ENCODE measurements at regions not wholly inside any gene's neighbourhood (a gene's known extent, or its start where the extent isn't known, plus 50 kb on each side); places are given as distances from the start of the nearest gene placed in this dataset.
"Not testable (repeated sequence)": the region's sequence is repeated elsewhere in the genome, so short reads cannot be mapped to it uniquely, and the experiment has no call there.

- DNase-seq (ENCODE audit: low read depth, low spot score) = no peak
- 0 out of 2 replicates have a peak, but pooled peaks cover 1% of the 10 kb centered on the region for H3K4me1 ChIP-seq (ENCODE audit: control insufficient read depth, insufficient read depth, low read length)
- no CpG with 5 or more reads among the region's 5 CpGs for WGBS (ENCODE audit: insufficient coverage, insufficient read length)
- no peaks in the 10 kb centered on the region for H3K36me3 ChIP-seq (ENCODE audit: control insufficient read depth, insufficient read depth, low read length)
- no peaks in the 10 kb centered on the region for H3K27me3 ChIP-seq (ENCODE audit: control insufficient read depth, insufficient read depth, low read length)
- H3K27ac ChIP-seq (ENCODE audit: low read length) = no peak overlapping the region
- no peak overlapping the region for H3K4me3 ChIP-seq (ENCODE audit: low read length)
- H3K9me3 ChIP-seq (ENCODE audit: control insufficient read depth, insufficient read depth, low read length) = no peaks in the 10 kb centered on the region
Observed at GRCh38 chr6:134397676-134398075, 79.8 kb upstream of the SGK1 start.

GRCh38 chr6:134394905-134395304 is 77.0 kb upstream of the SGK1 start:
- no peak for DNase-seq (ENCODE audit: low read depth, low spot score)
- Histone ChIP-seq H3K36me3 (ENCODE audit: control insufficient read depth, insufficient read depth, low read length) (no peaks in the 10 kb centered on the region), H3K27me3 (ENCODE audit: control insufficient read depth, insufficient read depth, low read length) (no peaks in the 10 kb centered on the region), H3K4me3 (ENCODE audit: low read length) (no peak overlapping the region), H3K4me1 (ENCODE audit: control insufficient read depth, insufficient read depth, low read length) (peaks cover 3% of the 10 kb centered on the region; the same call in 1 of the 2 replicates), H3K27ac (ENCODE audit: low read length) (no peak overlapping the region), H3K9me3 (ENCODE audit: control insufficient read depth, insufficient read depth, low read length) (no peaks in the 10 kb centered on the region)
- WGBS (ENCODE audit: insufficient coverage, insufficient read length) = no CpG with 5 or more reads among the region's 1 CpG

GRCh38 chr6:134394208-134394607 is 76.3 kb upstream of the SGK1 start:
- H3K36me3 ChIP-seq (ENCODE audit: control insufficient read depth, insufficient read depth, low read length) = no peaks in the 10 kb centered on the region
- H3K27ac ChIP-seq (ENCODE audit: low read length) = no peak overlapping the region
- no peak overlapping the region for H3K4me3 ChIP-seq (ENCODE audit: low read length)
- H3K9me3 ChIP-seq (ENCODE audit: control insufficient read depth, insufficient read depth, low read length) = no peaks in the 10 kb centered on the region
- no peaks in the 10 kb centered on the region for H3K27me3 ChIP-seq (ENCODE audit: control insufficient read depth, insufficient read depth, low read length)
- peaks cover 3% of the 10 kb centered on the region; the same call in 1 of the 2 replicates for H3K4me1 ChIP-seq (ENCODE audit: control insufficient read depth, insufficient read depth, low read length)
- DNase-seq (ENCODE audit: low read depth, low spot score) = no peak
- WGBS (ENCODE audit: insufficient coverage, insufficient read length) = no CpG with 5 or more reads among the region's 1 CpG

GRCh38 chr6:134391205-134391604 is 73.3 kb upstream of the SGK1 start:
- Histone ChIP-seq H3K9me3 (ENCODE audit: control insufficient read depth, insufficient read depth, low read length) (no peaks in the 10 kb centered on the region), H3K36me3 (ENCODE audit: control insufficient read depth, insufficient read depth, low read length) (no peaks in the 10 kb centered on the region), H3K4me3 (ENCODE audit: low read length) (no peak overlapping the region), H3K4me1 (ENCODE audit: control insufficient read depth, insufficient read depth, low read length) (peaks cover 3% of the 10 kb centered on the region; the same call in 1 of the 2 replicates), H3K27ac (ENCODE audit: low read length) (no peak overlapping the region), H3K27me3 (ENCODE audit: control insufficient read depth, insufficient read depth, low read length) (no peaks in the 10 kb centered on the region)
- no CpG with 5 or more reads among the region's 1 CpG for WGBS (ENCODE audit: insufficient coverage, insufficient read length)
- no peak for DNase-seq (ENCODE audit: low read depth, low spot score)

- no CpG with 5 or more reads among the region's 3 CpGs for WGBS (ENCODE audit: insufficient coverage, insufficient read length)
- H3K36me3 ChIP-seq (ENCODE audit: control insufficient read depth, insufficient read depth, low read length) = no peaks in the 10 kb centered on the region
- H3K4me3 ChIP-seq (ENCODE audit: low read length) = no peak overlapping the region
- no peak overlapping the region for H3K27ac ChIP-seq (ENCODE audit: low read length)
- no peak for DNase-seq (ENCODE audit: low read depth, low spot score)
- H3K4me1 ChIP-seq (ENCODE audit: control insufficient read depth, insufficient read depth, low read length) = peaks cover 3% of the 10 kb centered on the region; the same call in 1 of the 2 replicates
- H3K27me3 ChIP-seq (ENCODE audit: control insufficient read depth, insufficient read depth, low read length) = no peaks in the 10 kb centered on the region
- H3K9me3 ChIP-seq (ENCODE audit: control insufficient read depth, insufficient read depth, low read length) = no peaks in the 10 kb centered on the region
Observed at GRCh38 chr6:134389658-134390057, 71.7 kb upstream of the SGK1 start.

- no peak overlapping the region for H3K27ac ChIP-seq (ENCODE audit: low read length)
- WGBS (ENCODE audit: insufficient coverage, insufficient read length) = no CpG with 5 or more reads among the region's 3 CpGs
- H3K4me1 ChIP-seq (ENCODE audit: control insufficient read depth, insufficient read depth, low read length) = peaks cover 3% of the 10 kb centered on the region; the same call in 1 of the 2 replicates
- no peaks in the 10 kb centered on the region for H3K36me3 ChIP-seq (ENCODE audit: control insufficient read depth, insufficient read depth, low read length)
- no peak for DNase-seq (ENCODE audit: low read depth, low spot score)
- H3K4me3 ChIP-seq (ENCODE audit: low read length) = no peak overlapping the region
- no peaks in the 10 kb centered on the region for H3K9me3 ChIP-seq (ENCODE audit: control insufficient read depth, insufficient read depth, low read length)
- no peaks in the 10 kb centered on the region for H3K27me3 ChIP-seq (ENCODE audit: control insufficient read depth, insufficient read depth, low read length)
Observed at GRCh38 chr6:134389129-134389528, 71.2 kb upstream of the SGK1 start.

GRCh38 chr6:134386482-134386881 is 68.6 kb upstream of the SGK1 start:
- WGBS (ENCODE audit: insufficient coverage, insufficient read length) = no CpG with 5 or more reads among the region's 6 CpGs
- H3K4me1 ChIP-seq (ENCODE audit: control insufficient read depth, insufficient read depth, low read length); DNase-seq (ENCODE audit: low read depth, low spot score); H3K36me3 ChIP-seq (ENCODE audit: control insufficient read depth, insufficient read depth, low read length); H3K27ac ChIP-seq (ENCODE audit: low read length); H3K27me3 ChIP-seq (ENCODE audit: control insufficient read depth, insufficient read depth, low read length); H3K4me3 ChIP-seq (ENCODE audit: low read length); H3K9me3 ChIP-seq (ENCODE audit: control insufficient read depth, insufficient read depth, low read length): not testable (repeated sequence)

GRCh38 chr6:134381959-134382358 is 64.0 kb upstream of the SGK1 start:
- H3K4me1 ChIP-seq (ENCODE audit: control insufficient read depth, insufficient read depth, low read length) = no peaks in the 10 kb centered on the region
- no CpG with 5 or more reads among the region's 5 CpGs for WGBS (ENCODE audit: insufficient coverage, insufficient read length)
- H3K4me3 ChIP-seq (ENCODE audit: low read length) = no peak overlapping the region
- H3K36me3 ChIP-seq (ENCODE audit: control insufficient read depth, insufficient read depth, low read length) = no peaks in the 10 kb centered on the region
- H3K9me3 ChIP-seq (ENCODE audit: control insufficient read depth, insufficient read depth, low read length) = no peaks in the 10 kb centered on the region
- no peak for DNase-seq (ENCODE audit: low read depth, low spot score)
- no peaks in the 10 kb centered on the region for H3K27me3 ChIP-seq (ENCODE audit: control insufficient read depth, insufficient read depth, low read length)
- H3K27ac ChIP-seq (ENCODE audit: low read length) = no peak overlapping the region

GRCh38 chr6:134379599-134379998 is 61.7 kb upstream of the SGK1 start:
- WGBS (ENCODE audit: insufficient coverage, insufficient read length) = no CpG with 5 or more reads among the region's 1 CpG
- Histone ChIP-seq H3K27ac (ENCODE audit: low read length) (no peak overlapping the region), H3K4me3 (ENCODE audit: low read length) (no peak overlapping the region), H3K27me3 (ENCODE audit: control insufficient read depth, insufficient read depth, low read length) (no peaks in the 10 kb centered on the region), H3K36me3 (ENCODE audit: control insufficient read depth, insufficient read depth, low read length) (no peaks in the 10 kb centered on the region), H3K4me1 (ENCODE audit: control insufficient read depth, insufficient read depth, low read length) (no peaks in the 10 kb centered on the region), H3K9me3 (ENCODE audit: control insufficient read depth, insufficient read depth, low read length) (no peaks in the 10 kb centered on the region)
- no peak for DNase-seq (ENCODE audit: low read depth, low spot score)

- no peaks in the 10 kb centered on the region for H3K36me3 ChIP-seq (ENCODE audit: control insufficient read depth, insufficient read depth, low read length)
- H3K27ac ChIP-seq (ENCODE audit: low read length) = no peak overlapping the region
- no peaks in the 10 kb centered on the region for H3K4me1 ChIP-seq (ENCODE audit: control insufficient read depth, insufficient read depth, low read length)
- no peak overlapping the region for H3K4me3 ChIP-seq (ENCODE audit: low read length)
- DNase-seq (ENCODE audit: low read depth, low spot score) = peak; percentile 45
- H3K27me3 ChIP-seq (ENCODE audit: control insufficient read depth, insufficient read depth, low read length) = no peaks in the 10 kb centered on the region
- no peaks in the 10 kb centered on the region for H3K9me3 ChIP-seq (ENCODE audit: control insufficient read depth, insufficient read depth, low read length)
- WGBS (ENCODE audit: insufficient coverage, insufficient read length) = no CpG with 5 or more reads among the region's 5 CpGs
Observed at GRCh38 chr6:134379076-134379475, 61.2 kb upstream of the SGK1 start.

GRCh38 chr6:134378426-134378825 is 60.5 kb upstream of the SGK1 start:
- Histone ChIP-seq H3K9me3 (ENCODE audit: control insufficient read depth, insufficient read depth, low read length) (no peaks in the 10 kb centered on the region), H3K27me3 (ENCODE audit: control insufficient read depth, insufficient read depth, low read length) (no peaks in the 10 kb centered on the region), H3K36me3 (ENCODE audit: control insufficient read depth, insufficient read depth, low read length) (no peaks in the 10 kb centered on the region), H3K4me1 (ENCODE audit: control insufficient read depth, insufficient read depth, low read length) (no peaks in the 10 kb centered on the region), H3K27ac (ENCODE audit: low read length) (no peak overlapping the region), H3K4me3 (ENCODE audit: low read length) (no peak overlapping the region)
- DNase-seq (ENCODE audit: low read depth, low spot score) = no peak
- no CpG with 5 or more reads among the region's 1 CpG for WGBS (ENCODE audit: insufficient coverage, insufficient read length)

All from iPS DF 6.9 (cell line).